ENCODE measurements at regions not wholly inside any gene's neighbourhood (a gene's known extent, or its start where the extent isn't known, plus 50 kb on each side); places are given as distances from the start of the nearest gene placed in this dataset.

GRCh38 chr12:31849090-31849687, 110.0 kb upstream of the RESF1 start:
- H3F3A ChIP-seq (ENCODE audit: insufficient read depth, low read length) = no peaks in the 10 kb centered on the region
- no peaks in the 10 kb centered on the region for H3K4me1 ChIP-seq (ENCODE audit: low read length)
- no peaks in the 10 kb centered on the region for H3K36me3 ChIP-seq (replicated peaks; ENCODE audit: insufficient read depth, low read length)
- no peak overlapping the region for H3K4me2 ChIP-seq (ENCODE audit: low read depth, low read length)
- no peak for TF ChIP-seq EZH2phosphoT487 (IDR thresholded peaks at IDR 0.05; ENCODE audit: low read length)
- no peak for TF ChIP-seq EZH2 (optimal IDR thresholded peaks at IDR 0.05; ENCODE audit: low read depth, low read length)
- TF ChIP-seq CTCF (IDR thresholded peaks at IDR 0.05; ENCODE audit: low read length) = no peak
- no peaks in the 10 kb centered on the region for H4K20me1 ChIP-seq (ENCODE audit: insufficient read depth, low read length)
- H3K27me3 ChIP-seq (replicated peaks; ENCODE audit: insufficient read depth, low read length) = no peaks in the 10 kb centered on the region
- H3K79me2 ChIP-seq (ENCODE audit: low read length) = no peaks in the 10 kb centered on the region
- no peak for DNase-seq
- no peak overlapping the region for H2AFZ ChIP-seq (ENCODE audit: low read length)
- H3K9me3 ChIP-seq (replicated peaks; ENCODE audit: insufficient read depth, low read length) = peaks cover 4% of the 10 kb centered on the region; the same call in 1 of the 2 replicates
- no peak overlapping the region for H3K27ac ChIP-seq (ENCODE audit: low read length)
- no peaks in the 10 kb centered on the region for H3K9me2 ChIP-seq (replicated peaks; ENCODE audit: insufficient read depth, low read length)
- no peak overlapping the region for H3K4me3 ChIP-seq (ENCODE audit: low read length)
- H3K9ac ChIP-seq (ENCODE audit: low read length) = no peak overlapping the region

GRCh38 chr12:31846405-31846804, 112.8 kb upstream of the RESF1 start:
- Histone ChIP-seq H3K79me2 (ENCODE audit: low read length) (no peaks in the 10 kb centered on the region), H3K27me3 (replicated peaks; ENCODE audit: insufficient read depth, low read length) (no peaks in the 10 kb centered on the region), H3K9me2 (replicated peaks; ENCODE audit: insufficient read depth, low read length) (no peaks in the 10 kb centered on the region), H3K9me3 (replicated peaks; ENCODE audit: insufficient read depth, low read length) (peaks cover 4% of the 10 kb centered on the region; the same call in 1 of the 2 replicates), H3K4me2 (ENCODE audit: low read depth, low read length) (no peak overlapping the region), H3K9ac (ENCODE audit: low read length) (no peak overlapping the region), H3K27ac (ENCODE audit: low read length) (no peak overlapping the region), H2AFZ (ENCODE audit: low read length) (no peak overlapping the region), H3K36me3 (replicated peaks; ENCODE audit: insufficient read depth, low read length) (no peaks in the 10 kb centered on the region), H3F3A (ENCODE audit: insufficient read depth, low read length) (no peaks in the 10 kb centered on the region), H3K4me1 (ENCODE audit: low read length) (no peaks in the 10 kb centered on the region), H3K4me3 (ENCODE audit: low read length) (no peak overlapping the region), H4K20me1 (ENCODE audit: insufficient read depth, low read length) (no peaks in the 10 kb centered on the region)
- TF ChIP-seq EZH2 (optimal IDR thresholded peaks at IDR 0.05; ENCODE audit: low read depth, low read length) = no peak
- TF ChIP-seq EZH2phosphoT487 (IDR thresholded peaks at IDR 0.05; ENCODE audit: low read length) = no peak
- TF ChIP-seq CTCF (IDR thresholded peaks at IDR 0.05; ENCODE audit: low read length) = no peak
- no peak for DNase-seq

- Histone ChIP-seq H3K4me1 (ENCODE audit: low read length) (no peaks in the 10 kb centered on the region), H3K27me3 (replicated peaks; ENCODE audit: insufficient read depth, low read length) (no peaks in the 10 kb centered on the region), H4K20me1 (ENCODE audit: insufficient read depth, low read length) (no peaks in the 10 kb centered on the region), H3K9me3 (replicated peaks; ENCODE audit: insufficient read depth, low read length) (peaks cover 4% of the 10 kb centered on the region; the same call in 1 of the 2 replicates), H3K36me3 (replicated peaks; ENCODE audit: insufficient read depth, low read length) (no peaks in the 10 kb centered on the region), H2AFZ (ENCODE audit: low read length) (no peak overlapping the region), H3K4me3 (ENCODE audit: low read length) (no peak overlapping the region), H3K9ac (ENCODE audit: low read length) (no peak overlapping the region), H3F3A (ENCODE audit: insufficient read depth, low read length) (no peaks in the 10 kb centered on the region), H3K79me2 (ENCODE audit: low read length) (no peaks in the 10 kb centered on the region), H3K27ac (ENCODE audit: low read length) (no peak overlapping the region), H3K4me2 (ENCODE audit: low read depth, low read length) (no peak overlapping the region), H3K9me2 (replicated peaks; ENCODE audit: insufficient read depth, low read length) (no peaks in the 10 kb centered on the region)
- no peak for DNase-seq
- TF ChIP-seq CTCF (IDR thresholded peaks at IDR 0.05; ENCODE audit: low read length) = no peak
- no peak for TF ChIP-seq EZH2 (optimal IDR thresholded peaks at IDR 0.05; ENCODE audit: low read depth, low read length)
- no peak for TF ChIP-seq EZH2phosphoT487 (IDR thresholded peaks at IDR 0.05; ENCODE audit: low read length)
Measured at GRCh38 chr12:31845613-31846322, 113.4 kb upstream of the RESF1 start.

All from MM.1S (cell line).